ENCODE measurements at regions not wholly inside any gene's neighbourhood (a gene's known extent, or its start where the extent isn't known, plus 50 kb on each side); places are given as distances from the start of the nearest gene placed in this dataset.

DNA sequence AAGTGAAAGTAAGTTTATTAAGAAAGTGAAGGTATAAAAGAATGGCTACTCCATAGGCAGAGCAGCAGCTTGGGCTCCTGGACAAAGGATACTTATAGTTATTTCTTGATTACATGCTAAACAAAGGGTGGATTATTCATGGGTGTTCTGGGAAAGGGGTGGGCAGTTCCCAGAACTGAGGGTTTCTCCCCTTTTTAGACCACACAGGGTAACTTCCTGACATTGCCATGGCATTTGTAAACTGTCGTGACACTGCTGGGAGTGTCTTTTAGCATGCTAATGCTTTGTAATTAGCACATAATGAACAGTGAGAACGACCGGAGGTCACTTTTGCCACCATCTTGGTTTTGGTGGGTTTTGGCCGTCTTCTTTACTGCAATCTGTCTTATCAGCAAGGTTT is 557.6 kb downstream of the SPRY1 start:
- no peak for DNase-seq

DNA sequence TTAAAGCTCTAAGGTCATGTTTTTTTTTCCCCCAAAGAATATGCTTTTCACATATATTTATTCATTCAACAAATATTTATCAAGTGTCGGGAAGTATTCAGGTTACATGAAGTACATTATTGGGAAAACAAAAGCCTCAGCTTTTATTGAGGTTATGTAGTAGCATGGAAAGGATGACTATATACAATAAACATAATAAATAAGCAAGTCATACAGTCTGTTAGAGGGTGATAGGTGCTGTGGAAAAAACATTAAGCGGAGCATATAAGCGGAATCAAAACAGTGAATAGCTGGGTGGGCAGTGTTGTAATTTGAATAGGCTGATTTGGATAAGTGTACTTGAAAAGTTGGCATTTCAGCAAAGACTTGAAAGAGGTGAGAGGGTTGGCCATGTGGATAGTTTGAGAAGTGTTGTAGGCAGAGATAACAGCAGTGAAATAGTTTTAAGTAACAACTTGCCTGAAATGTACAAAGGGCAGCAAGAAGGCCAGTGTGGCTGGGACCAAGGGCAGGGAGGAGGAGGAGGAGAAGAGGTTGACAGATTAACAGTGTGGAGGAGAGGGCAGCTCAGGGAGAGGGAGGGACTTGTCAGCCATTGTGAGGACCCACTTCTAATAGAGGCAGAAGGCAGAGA is 558.7 kb downstream of the SPRY1 start:
- no peak for DNase-seq

DNA sequence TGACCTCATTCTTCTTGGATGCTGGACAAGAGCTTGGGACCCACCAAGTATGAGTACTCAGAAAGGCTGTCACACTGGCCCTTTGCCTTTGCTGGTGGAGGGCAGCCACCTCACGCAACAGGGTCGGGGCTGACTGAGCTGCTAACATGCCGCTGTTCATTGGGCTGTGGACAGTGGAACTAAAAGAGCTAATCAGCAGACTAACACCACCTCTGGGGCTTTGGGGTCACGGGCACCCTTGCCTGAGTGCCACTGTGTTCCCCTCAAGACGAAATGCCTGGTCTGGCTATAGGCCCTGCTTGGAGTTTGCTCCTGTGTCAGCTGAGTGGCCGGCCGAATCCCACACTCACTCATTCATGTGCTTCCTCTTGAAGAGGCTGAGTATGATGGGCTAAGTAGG is 559.6 kb downstream of the SPRY1 start:
- no peak for DNase-seq

DNA sequence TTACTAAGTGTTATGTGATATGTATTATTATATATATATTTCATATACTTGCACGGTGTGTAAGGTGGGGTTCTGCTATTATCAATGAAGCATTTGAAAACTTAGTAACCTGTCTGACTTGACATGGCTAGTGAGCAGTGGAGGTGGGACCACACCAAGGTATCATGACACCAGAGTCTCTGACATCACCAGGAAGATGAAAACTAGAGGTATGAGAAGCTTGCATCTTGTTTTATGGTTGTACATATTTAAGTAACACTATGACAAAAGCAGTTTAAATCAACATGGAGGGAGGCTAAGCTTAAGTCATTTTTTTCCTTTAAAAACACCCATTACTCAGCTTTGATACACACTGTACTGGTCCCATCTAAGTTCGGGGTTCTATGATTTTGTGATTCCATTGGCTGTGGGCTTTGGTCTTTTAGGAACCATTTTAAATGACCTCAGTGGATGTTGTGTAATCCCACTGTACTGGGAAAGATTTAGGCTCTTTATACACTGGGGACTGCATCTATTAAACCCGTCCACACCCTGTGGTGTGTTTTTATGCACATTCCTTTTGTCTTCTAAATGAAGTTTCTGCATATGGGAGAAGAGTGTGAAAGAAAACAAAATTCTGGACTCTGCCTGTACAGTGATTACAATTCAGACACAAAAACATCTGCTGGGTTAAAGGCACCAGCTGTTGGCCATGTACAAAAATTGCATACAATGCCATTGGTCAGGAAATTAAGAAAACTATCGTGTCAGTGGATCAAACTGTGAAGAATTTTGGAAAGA is 570.6 kb downstream of the SPRY1 start:
- DNase-seq = no peak

DNA sequence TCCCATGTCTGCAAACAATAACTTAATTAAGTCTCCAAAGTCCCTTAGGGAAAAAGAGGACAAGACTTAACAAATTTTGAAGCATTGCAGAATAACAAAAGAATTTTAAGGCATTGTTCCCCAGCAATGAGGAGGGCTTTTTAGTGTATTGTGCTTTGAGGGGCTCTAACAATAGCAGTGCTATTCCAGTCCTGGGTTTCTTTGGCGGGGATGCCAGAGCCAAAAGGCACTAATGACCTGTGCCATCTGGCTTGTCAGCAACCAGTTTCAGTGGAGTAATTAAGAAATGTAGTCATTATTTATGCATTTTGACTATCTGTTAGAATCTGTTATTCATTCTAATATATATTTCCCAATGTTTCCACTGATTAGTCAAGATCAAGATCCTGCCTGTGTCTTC is 575.4 kb downstream of the SPRY1 start:
- DNase-seq = no peak

DNA sequence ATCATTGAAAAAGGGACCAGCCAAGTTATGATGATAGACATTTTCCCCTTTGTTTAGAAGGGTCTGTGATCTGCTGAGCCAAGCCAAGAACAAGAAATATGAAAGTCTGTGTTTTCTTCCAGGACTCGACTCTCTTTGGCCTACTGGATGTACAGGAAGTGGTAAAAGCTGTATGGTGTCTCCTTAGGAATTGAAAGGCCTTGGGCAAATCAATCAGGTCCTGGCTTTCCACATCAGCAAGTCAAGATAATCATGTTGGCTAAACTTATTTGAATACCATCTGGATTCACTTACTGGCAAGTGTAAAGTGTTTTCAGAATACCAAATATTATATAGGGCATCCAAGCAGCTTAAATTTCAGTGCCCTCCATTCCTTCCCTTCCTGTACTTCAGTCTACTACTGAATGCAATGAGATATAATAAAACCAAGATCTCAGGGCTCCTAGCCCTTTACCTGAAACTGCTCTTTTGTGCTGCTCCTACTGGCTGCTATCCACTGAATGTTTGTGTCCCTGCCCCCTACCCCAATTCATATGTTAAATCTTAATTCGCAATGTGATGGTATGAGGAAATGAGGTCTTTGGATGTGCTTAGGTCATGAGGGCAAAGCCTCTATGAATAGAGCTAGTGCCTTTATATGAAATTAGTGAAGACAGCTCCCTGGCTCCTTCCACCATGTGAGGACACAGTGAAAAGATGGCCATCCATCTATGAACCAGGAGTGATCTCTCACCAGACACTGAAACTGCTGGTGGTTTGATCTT is 578.0 kb downstream of the SPRY1 start:
- no peak for DNase-seq

DNA sequence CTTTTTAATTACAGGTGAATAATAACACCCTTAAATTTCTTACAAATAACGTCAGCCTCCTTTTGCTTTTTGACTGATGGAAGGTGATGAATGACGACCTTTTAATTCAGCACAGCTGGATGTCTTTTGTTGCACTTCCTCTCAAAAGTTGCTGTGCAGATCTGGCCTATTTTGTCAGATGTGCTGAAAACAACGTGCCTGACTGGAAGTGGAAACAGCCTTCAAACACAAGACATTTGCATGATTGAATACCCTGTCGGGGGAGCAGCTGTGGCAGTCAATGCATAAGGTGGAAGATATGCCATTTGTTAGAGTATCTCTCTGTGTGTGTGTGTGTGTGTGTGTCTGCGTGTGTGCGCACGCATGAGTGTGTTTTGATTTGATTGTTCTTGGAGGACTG is 579.7 kb downstream of the SPRY1 start:
- DNase-seq = no peak

DNA sequence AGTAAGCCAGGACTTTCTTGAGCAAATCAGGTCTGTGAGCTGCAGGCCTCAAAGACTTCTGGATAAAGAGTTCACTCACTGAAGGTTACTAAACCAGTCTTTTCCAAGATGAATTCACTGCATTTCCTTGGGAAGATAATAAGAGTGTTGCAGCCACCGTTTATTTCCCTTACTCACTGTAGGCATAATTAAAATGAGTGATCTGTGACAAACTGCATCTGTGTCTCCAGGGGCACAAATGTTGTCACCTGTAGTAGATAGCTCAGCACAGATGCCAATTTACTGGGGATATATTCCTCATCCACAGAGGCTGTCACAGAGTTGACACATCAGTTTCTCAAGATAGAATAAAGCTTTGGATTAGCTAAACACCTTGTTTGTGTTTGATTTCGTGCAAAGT is 580.2 kb downstream of the SPRY1 start:
- DNase-seq = no peak

DNA sequence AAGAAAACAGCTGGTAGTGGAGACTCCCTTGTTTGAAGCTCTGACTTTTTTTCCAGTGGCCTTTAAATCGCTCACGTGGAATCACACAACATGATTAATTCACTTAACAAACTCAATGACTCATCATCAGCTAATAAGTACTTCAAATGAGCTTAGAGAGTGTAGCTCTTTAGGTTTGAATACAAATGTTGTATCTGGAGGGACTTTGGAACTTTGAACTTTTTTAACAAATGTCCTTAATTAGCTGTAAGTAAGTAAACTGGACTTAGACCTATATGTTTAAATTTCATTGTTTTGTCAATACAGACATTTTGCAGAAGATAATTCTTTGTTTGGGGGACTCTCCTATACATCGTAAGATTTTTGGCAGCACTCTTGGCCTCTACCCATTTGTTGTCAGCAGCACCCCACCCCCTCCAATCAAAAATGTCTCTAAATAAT is 581.1 kb downstream of the SPRY1 start:
- no peak for DNase-seq

DNA sequence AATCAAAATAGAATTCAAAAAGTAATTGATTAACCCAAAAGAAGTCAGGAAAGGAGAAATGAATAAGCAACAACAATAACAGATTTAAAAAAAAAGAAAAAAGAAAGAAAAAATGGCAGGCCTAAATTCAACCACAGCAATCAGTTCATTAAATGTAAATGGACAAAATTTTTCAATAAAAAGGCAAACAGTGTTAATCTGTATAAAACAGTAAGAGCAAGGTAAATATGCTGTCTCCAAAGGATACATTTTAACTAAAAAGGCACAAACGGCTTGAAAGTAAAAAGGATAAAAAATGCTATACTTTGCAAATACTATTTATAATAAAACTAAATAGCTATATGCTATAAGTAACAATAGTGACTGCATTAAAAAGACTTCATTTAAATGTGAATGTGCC is 582.0 kb downstream of the SPRY1 start:
- no peak for DNase-seq

DNA sequence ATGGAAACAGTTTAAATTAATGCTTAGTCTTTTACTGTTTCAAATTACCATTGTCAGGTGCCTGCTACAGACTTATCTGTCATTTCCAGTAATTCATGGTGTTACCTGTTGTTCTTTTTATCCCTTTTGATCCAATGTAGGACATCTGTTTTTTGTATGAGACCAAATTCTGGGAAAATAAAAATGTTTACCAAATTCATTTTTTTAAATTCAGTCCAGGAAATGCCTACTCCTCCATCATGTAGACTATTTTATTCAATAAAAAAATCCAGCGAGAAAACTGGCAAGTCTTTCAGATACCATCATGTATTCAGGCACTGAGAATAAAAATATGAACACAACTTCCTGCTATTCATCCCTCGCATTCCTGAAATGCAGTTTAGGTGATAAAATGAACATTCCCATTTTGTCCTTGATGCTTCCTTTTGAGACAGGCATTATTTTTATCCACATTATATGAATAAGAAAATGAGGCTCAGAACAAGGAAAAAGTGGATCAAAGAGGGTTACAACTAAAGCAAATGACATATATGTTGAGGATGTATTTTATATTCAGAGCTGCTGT is 584.2 kb downstream of the SPRY1 start:
- DNase-seq = no peak

DNA sequence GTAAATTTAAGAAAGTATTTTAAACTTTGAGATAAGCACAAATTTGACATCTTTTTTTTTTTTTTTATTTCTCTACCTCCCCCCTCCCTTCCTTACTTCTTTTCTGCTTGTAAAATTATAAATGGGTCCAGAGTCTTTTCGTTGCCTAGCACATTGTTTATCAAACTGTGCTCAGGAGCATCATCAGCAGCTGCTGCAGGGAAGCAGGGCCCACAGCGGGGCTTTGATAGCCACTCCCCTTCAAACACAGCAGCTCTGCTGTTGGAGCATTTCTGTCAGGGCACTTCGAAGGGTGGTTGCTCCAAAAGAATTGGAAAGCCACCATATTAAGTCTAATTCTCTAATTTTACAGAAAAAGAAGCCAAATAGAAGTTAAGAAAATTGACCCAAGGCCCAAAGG is 588.3 kb downstream of the SPRY1 start:
- no peak for DNase-seq

DNA sequence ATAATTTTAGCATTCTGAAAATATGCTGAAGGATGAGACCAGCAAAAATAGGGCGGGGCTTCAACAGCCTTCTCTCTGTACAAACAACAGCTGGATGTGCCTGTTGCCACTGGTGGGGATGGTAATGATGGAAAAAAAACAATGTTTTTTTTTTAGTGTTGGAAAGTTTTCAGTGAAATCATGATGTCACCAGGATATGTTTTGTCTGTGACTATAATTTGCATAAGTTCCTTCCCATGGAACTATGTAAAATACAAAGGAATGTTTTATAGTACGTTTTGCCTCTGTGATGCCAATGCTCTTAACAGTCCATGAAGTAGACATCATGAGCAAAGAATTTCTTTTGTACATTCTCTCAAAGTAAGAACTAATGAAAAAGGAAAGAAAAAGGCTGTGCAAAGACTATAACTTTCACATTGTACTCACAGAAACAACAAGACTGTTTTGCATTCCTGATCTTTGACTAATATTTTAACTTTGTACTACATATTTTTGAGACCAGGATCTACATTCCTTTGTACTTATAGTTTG is 589.7 kb downstream of the SPRY1 start:
- DNase-seq = no peak

DNA sequence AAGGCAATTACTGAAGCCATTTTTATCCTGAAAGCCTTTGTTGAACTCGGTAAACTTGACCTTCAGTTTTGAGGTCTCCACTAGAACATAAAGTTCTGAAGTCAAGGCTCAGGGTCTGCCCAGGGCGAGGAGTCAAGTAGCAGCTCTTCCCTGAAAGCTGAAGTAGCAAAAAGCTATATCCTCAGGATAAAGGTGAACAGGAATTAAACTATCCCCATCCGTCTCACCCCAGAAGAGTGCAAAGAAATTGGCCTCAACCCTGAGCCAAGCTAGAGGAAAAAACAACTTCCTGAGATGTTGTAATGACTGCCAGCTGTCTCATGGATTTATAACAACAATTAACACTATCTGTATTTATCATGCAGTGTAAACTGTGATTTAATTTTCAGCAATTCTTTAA is 590.8 kb downstream of the SPRY1 start:
- no peak for DNase-seq

DNA sequence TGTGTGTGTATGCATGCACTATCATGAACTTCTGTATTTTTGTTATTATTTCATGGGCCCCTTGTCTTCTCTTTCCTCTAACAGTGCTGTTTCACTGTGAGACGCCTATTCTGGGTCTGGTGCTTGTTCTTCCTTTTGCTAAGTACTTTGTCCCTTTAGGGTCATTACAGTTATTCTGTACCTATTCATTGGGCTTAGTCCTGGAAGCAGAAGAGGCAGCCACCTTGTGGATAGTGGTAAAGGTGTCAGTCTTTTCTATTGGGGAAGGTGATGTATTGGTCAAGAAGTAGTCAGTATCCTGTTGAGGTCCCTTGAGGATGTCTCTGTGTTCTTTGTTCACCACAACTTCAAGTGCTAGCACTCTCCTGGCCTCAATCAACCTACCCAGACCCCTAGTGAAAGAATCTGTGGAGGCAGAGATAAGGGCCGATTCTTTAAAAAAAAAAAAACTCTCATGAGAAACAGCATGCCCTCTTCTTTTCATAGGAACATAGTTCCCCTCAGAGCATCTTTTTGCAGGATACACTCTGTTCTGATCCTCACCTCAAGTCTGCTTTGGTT is 593.8 kb downstream of the SPRY1 start:
- DNase-seq = no peak

DNA sequence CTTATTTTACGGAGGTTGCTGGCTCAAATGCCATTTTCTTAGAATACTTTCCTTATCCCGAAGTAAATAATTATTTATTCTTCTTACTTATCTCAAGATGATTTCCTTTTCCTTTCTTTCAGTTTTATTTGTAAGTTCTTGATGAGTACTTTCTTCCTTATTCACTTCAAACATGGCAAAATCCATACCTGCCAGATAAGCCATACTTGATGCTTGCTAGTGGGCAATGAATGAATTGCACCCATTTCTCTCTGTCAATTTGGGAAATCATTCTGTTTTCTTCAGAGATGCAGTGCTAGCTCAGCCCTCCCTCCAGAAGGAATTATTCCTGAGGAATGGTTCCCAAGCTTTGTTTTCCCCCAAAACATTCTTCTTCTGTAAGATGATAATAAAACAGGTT is 598.3 kb downstream of the SPRY1 start:
- DNase-seq = no peak

DNA sequence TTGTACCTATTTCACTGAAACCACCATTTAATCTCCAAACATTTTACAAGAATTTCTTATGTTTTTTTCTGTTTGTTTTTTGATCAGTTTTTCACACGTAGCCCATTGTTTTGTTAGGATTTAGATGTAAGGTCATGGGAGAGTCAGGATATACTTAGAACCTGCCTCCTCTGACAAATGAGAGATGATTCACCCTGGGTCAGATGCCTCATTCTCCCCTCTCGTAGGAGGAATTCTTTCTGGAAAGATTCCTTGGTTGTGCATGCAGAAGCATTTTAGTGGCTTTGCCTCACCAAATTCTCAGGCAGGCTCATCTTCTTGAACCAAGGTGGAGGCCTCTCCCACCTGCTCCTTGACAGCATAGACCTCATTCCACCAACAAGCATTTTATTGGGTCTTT is 599.3 kb downstream of the SPRY1 start:
- no peak for DNase-seq

DNA sequence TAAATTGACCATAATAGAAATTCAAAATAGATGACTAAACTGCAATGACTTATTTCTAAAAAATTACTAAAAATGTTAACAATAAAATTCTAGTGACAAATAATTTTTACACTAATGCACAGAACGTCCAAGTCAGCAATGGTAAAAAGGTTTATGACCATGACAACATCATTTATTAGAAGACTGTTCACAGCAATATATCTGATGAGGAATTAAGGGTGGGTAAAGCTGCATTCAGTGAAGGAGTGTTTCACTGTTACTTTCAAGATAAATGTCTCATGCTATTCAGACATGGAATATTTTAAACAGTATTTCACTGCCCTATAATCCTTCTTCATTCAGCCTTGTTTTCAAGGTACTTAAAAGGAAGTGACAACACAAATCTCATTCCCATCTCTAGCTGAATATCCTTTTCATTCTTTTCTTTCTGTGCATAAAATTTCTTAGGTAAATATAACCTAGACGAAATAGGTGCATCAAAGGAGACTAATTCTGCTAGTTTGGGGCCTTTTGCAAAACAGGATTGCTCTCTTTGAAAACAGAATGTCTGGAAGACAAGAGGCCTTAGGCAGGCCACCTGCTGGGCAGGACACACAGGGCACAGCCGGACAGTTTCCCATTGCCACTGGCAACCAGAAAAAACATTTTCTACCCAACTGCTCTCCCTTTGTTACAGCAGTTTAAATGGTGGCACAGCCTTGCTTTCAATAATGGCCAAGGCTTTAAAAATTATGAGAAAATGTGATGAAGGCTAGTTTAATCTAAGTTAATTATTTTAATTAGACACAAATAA is 600.3 kb downstream of the SPRY1 start:
- DNase-seq = no peak

DNA sequence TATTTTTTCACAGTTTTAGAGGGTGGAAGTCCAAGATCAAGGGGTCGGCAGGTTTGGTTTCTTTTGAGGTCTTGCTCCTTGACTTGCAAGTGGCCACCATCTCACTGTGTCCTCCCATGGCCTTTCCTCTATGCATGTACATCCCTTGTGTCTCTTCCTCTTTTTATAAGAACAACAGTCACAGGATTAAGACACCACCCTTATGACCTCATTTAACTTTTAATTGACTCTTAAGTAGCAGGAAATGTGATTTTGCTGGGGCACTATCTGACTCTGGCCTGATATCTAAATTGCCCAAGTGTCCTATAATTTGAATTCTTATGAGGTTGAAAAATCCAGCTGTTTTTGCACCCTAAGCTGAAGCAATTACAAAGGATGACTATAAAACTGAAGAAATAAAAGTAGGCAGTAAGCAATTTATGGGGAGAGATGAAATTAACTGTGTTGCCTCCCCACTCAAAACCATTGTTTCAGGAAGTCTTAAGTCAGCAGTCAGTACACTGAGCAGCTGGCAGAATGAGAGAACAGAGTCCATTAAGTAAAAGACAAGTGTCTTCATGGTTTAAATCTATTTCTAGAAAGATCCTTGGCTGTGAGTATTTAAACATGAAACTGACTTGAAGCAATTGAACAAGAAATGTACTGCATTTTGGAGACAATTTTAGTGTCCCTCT is 601.3 kb downstream of the SPRY1 start:
- no peak for DNase-seq

DNA sequence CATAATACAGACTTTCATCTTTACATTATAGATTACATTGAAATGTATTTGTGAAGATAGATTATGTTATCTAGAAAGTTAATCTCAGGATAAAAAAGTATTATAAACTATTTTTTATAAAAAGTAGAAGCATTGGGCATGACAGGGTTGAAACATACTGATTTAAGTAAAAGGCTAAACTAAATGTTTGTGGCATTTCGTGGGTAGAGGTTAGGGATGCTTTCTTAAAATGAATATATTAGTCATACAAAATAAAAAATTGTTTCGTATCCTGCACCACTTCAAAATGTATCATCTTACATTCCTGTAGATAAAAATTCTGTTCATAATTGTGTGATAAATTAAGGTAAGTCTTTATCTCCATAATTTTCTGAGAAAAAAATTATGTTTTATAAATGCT is 603.6 kb downstream of the SPRY1 start:
- DNase-seq = no peak

DNA sequence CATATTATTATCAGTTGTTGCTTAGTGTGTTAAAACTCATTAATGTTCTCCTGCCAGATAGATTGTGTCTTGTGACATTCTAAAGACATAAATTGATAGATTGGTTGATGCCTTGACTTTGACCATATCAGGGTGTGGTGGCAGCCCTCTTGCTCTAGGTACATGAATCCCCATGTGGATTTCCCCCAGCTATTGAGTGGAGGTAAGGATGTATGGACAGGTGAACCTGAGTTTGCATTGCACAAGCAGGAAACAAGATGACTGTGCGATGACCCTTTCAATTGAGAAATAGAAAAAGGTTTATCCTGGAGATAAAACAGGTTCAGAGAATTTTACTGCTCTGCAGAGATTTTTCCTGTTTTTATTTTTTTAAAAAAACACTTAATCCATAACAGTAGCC is 619.2 kb downstream of the SPRY1 start:
- no peak for DNase-seq
